ENCODE measurements at regions not wholly inside any gene's neighbourhood (a gene's known extent, or its start where the extent isn't known, plus 50 kb on each side); places are given as distances from the start of the nearest gene placed in this dataset.
A peak's percentile ranks its signal among the peaks of the same experiment; 100 is the strongest.
"Not testable (repeated sequence)": the region's sequence is repeated elsewhere in the genome, so short reads cannot be mapped to it uniquely, and the experiment has no call there.

DNA sequence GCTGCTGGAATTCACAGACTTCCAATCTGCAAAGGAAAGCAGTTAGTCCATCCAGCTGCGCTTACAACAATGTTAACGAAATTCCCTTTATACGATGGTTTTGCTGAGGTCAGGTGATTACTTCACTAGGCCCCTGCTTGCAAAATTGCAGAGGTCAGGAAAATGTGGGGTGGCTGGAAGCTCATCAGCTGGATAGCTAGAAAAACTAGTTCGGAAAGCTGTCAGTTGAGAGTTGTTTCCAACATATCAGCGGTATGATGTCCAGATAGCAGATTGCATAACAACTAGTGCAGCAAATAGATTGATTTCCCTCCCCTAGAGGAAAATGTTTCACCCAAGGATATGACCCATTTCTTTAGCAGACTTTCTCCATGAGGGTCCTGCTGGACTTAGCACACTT lies 2021.1 kb upstream of the CELF4 start:
- TF ChIP-seq, protein P1, sequence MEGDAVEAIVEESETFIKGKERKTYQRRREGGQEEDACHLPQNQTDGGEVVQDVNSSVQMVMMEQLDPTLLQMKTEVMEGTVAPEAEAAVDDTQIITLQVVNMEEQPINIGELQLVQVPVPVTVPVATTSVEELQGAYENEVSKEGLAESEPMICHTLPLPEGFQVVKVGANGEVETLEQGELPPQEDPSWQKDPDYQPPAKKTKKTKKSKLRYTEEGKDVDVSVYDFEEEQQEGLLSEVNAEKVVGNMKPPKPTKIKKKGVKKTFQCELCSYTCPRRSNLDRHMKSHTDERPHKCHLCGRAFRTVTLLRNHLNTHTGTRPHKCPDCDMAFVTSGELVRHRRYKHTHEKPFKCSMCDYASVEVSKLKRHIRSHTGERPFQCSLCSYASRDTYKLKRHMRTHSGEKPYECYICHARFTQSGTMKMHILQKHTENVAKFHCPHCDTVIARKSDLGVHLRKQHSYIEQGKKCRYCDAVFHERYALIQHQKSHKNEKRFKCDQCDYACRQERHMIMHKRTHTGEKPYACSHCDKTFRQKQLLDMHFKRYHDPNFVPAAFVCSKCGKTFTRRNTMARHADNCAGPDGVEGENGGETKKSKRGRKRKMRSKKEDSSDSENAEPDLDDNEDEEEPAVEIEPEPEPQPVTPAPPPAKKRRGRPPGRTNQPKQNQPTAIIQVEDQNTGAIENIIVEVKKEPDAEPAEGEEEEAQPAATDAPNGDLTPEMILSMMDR (IDR thresholded peaks at IDR 0.05; ENCODE audit: insufficient read depth, low read depth, low read length), result no peak
- no peak overlapping the region for H3K4me3 ChIP-seq (ENCODE audit: low read depth, low read length)
- DNase-seq (ENCODE audit: low read depth), result no peak

DNA sequence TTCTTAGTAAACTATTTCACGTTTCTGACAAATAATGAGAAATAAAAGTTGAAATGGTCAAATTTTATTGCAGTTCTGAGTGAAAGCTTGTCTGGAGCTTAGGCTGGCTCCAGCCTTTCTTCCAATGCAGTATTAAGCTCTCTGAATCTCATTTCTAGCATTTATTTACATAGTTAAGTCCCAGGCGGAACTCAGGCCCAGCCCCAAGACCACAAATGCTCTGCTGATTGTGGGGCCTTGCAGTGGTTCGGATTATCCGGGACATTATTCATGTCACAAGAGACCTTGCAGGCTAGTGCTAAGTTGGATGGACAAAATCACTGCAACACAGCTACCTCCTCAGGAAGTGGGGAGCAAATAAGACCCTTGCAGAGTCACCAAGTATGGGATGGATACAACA lies 2009.3 kb upstream of the CELF4 start:
- TF ChIP-seq, protein P1 (IDR thresholded peaks at IDR 0.05; ENCODE audit: insufficient read depth, low read depth, low read length), result no peak
- H3K4me3 ChIP-seq (ENCODE audit: low read depth, low read length), result no peak overlapping the region
- DNase-seq (ENCODE audit: low read depth), result no peak

DNA sequence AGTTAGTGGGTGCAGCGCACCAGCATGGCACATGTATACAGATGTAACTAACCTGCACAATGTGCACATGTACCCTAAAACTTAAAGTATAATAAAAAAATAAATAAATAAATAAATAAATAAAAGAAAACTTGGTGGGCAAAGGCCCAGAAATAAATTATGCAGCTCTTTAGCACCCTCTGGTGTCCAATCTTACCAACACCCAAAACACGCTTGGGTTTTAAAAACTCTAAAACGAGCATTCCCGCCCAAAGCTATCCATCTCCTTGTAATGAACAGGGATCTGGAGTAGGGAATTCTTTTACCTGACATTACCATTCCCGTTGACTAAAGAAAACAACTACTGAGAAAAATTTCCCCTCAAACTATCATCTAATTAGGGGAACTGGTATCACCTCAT lies 2005.9 kb upstream of the CELF4 start:
- no peak overlapping the region for H3K4me3 ChIP-seq (ENCODE audit: low read depth, low read length)
- TF ChIP-seq, protein P1 (IDR thresholded peaks at IDR 0.05; ENCODE audit: insufficient read depth, low read depth, low read length), result peak; percentile 44
- peak; percentile 44 for DNase-seq (ENCODE audit: low read depth)

DNA sequence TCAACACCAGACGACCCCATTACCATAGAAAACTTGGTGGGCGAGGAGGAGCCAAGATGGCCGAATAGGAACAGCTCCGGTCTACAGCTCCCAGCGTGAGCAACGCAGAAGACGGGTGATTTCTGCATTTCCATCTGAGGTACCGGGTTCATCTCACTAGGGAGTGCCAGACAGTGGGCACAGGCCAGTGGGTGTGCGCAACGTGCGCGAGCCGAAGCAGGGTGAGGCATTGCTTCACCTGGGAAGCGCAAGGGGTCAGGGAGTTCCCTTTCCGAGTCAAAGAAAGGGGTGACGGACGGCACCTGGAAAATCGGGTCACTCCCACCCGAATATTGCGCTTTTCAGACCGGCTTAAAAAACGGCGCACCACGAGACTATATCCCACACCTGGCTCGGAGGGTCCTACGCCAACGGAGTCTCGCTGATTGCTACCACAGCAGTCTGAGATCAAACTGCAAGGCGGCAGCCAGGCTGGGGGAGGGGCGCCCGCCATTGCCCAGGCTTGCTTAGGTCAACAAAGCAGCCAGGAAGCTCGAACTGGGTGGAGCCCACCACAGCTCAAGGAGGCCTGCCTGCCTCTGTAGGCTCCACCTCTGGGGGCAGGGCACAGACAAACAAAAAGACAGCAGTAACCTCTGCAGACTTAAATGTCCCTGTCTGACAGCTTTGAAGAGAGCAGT lies 2000.1 kb upstream of the CELF4 start:
- not testable (repeated sequence) for DNase-seq (ENCODE audit: low read depth); H3K4me3 ChIP-seq (ENCODE audit: low read depth, low read length)

DNA sequence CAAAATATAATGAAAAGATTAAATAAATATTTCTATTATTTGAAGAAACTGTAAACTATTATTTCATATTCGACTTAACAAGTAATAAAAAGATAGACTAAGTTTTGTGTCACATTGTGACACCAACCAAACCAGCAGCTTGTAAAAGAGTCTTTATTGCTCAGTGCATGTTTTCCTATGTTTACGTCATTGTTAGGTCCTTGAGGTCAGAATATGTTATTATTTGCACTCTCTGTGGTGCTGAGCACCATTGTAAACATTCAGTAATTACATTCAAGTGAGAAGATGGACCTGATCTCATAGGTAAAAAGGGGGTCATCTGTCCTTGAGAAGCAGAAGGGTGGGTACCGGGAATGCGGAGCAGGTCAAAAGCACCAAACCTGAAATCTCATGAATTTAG lies 1999.1 kb upstream of the CELF4 start:
- TF ChIP-seq, protein P1 (IDR thresholded peaks at IDR 0.05; ENCODE audit: insufficient read depth, low read depth, low read length), result no peak
- DNase-seq (ENCODE audit: low read depth), result peak; percentile 54
- no peak overlapping the region for H3K4me3 ChIP-seq (ENCODE audit: low read depth, low read length)

DNA sequence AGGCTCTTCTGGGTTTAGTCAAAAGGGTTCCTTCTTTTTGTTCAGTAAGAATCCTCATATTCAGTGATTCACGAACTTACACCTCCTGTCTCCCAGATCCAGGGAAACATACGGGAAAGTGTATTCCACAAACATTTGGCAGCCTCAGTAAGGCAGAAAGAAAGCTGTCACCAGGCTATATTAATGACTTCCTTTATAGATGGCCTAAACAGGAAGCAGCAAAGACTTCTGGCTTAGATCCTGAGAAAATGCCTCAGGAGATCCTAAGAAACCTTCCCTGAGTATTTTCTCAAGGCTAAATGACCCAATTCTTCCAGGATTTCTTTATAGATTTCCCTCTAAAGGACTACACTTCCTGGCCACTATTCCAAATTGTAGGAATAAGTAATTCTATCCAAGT lies 1995.5 kb upstream of the CELF4 start:
- peak; percentile 31 for DNase-seq (ENCODE audit: low read depth)
- TF ChIP-seq, protein P1 (IDR thresholded peaks at IDR 0.05; ENCODE audit: insufficient read depth, low read depth, low read length), result no peak
- H3K4me3 ChIP-seq (ENCODE audit: low read depth, low read length), result no peak overlapping the region

DNA sequence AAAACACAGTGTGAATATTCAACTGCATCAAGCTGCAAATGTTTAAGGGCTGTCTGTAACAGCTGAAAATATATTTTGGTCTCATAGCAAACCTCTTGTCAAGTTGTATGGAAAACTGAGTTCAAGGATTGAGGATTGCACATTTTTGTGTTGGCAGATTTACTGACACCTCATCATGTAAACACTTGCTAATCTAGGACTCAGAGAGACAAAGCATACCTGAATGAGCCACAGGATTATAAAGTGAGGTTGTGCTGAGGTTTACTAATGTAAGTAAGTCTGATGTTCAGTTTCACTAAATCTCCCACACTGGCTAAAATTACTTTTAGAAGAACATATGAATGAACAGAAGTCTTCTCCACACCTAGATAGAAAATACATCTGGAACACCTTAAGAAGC lies 1993.1 kb upstream of the CELF4 start:
- DNase-seq (ENCODE audit: low read depth), result no peak
- no peak overlapping the region for H3K4me3 ChIP-seq (ENCODE audit: low read depth, low read length)
- TF ChIP-seq, protein P1 (IDR thresholded peaks at IDR 0.05; ENCODE audit: insufficient read depth, low read depth, low read length), result no peak

Measured in fibroblast of villous mesenchyme (primary cell).